Suprapubic skin (tissue), 4 donors: ENCODE measurements at regions not wholly inside any gene's neighbourhood (a gene's known extent, or its start where the extent isn't known, plus 50 kb on each side); places are given as distances from the start of the nearest gene placed in this dataset.

ENCODE experiments used
- CTCF ChIP-seq, 2 donors: fragments of 200-600 bp in 1 of 2; fragments of 450-650 bp in 1 of 2; sonication (generic) in 1 of 2; IDR thresholded peaks; one replicate each; pipeline ENCODE4 v1.5.1; 2016 to 2019; ENCODE audit warnings: antibody characterized with exemption in 2 of 2, mild to moderate bottlenecking in 1 of 2, moderate library complexity in 1 of 2
- EP300 ChIP-seq: sonication (generic); formaldehyde crosslinking; IDR thresholded peaks from one replicate; pipeline ENCODE4 v1.6.1; 2017; ENCODE audit warnings: antibody characterized with exemption
- POLR2A ChIP-seq, 2 donors: fragments of 450-650 bp; IDR thresholded peaks; one replicate each; pipeline ENCODE4 v1.6.1; 2017; ENCODE audit warnings: antibody characterized with exemption in 2 of 2, mild to moderate bottlenecking in 2 of 2, moderate library complexity in 2 of 2
- POLR2AphosphoS5 ChIP-seq, 3 donors: sonication (generic); formaldehyde crosslinking; IDR thresholded peaks; one replicate each; pipeline ENCODE4 v1.6.1; 2017; ENCODE audit warnings: antibody characterized with exemption in 3 of 3

GRCh38 chr17:5769593-5770354, 185.5 kb upstream of the NLRP1 start:
- TF ChIP-seq CTCF (IDR thresholded peaks at IDR 0.05): no peak
- no peak for TF ChIP-seq POLR2A (IDR thresholded peaks at IDR 0.05)
- TF ChIP-seq POLR2AphosphoS5 (IDR thresholded peaks at IDR 0.05): no peak
- no peak for TF ChIP-seq EP300
